ENCODE measurements at regions not wholly inside any gene's neighbourhood (a gene's known extent, or its start where the extent isn't known, plus 50 kb on each side); places are given as distances from the start of the nearest gene placed in this dataset.

GRCh38 chr11:107276077-107276476, 181.5 kb downstream of the CWF19L2 start:
- Histone ChIP-seq H3K27ac (no peak overlapping the region), H3K27me3 (no peaks in the 10 kb centered on the region), H3K36me3 (no peaks in the 10 kb centered on the region), H3K9me3 (peaks cover 0 to 10% (median 3%) of the 10 kb centered on the region in 4 donors), H3K4me1 (no peaks in the 10 kb centered on the region), H3K4me3 (no peak overlapping the region)
- DNase-seq, result peak in 1 of 2 donors; percentile 25
- intact Hi-C loops (cut with DNase I; ENCODE audit: low total_unique reads), result no loop called here
- no peak for TF ChIP-seq POLR2AphosphoS5 (IDR thresholded peaks at IDR 0.05)
- no peak for TF ChIP-seq CTCF (IDR thresholded peaks at IDR 0.05)
- no peak for TF ChIP-seq POLR2A (IDR thresholded peaks at IDR 0.05)
- WGBS, 5 donors, result 73 to 93% (median 86%) methylated on average over 2 of the region's 2 CpGs

GRCh38 chr11:107275632-107276031, 182.0 kb downstream of the CWF19L2 start:
- Histone ChIP-seq H3K36me3 (no peaks in the 10 kb centered on the region), H3K27me3 (no peaks in the 10 kb centered on the region), H3K4me1 (no peaks in the 10 kb centered on the region), H3K9me3 (peaks cover 0 to 10% (median 3%) of the 10 kb centered on the region in 4 donors), H3K4me3 (no peak overlapping the region), H3K27ac (no peak overlapping the region)
- DNase-seq, result no peak
- 57 to 87% (median 80%) methylated on average over 1 of the region's 1 CpG for WGBS, 5 donors
- no peak for TF ChIP-seq POLR2AphosphoS5 (IDR thresholded peaks at IDR 0.05)
- no peak for TF ChIP-seq CTCF (IDR thresholded peaks at IDR 0.05)
- TF ChIP-seq EP300 (IDR thresholded peaks at IDR 0.05), result no peak
- no peak for TF ChIP-seq POLR2A (IDR thresholded peaks at IDR 0.05)
- intact Hi-C loops (cut with DNase I; ENCODE audit: low total_unique reads), result no loop called here

DNA sequence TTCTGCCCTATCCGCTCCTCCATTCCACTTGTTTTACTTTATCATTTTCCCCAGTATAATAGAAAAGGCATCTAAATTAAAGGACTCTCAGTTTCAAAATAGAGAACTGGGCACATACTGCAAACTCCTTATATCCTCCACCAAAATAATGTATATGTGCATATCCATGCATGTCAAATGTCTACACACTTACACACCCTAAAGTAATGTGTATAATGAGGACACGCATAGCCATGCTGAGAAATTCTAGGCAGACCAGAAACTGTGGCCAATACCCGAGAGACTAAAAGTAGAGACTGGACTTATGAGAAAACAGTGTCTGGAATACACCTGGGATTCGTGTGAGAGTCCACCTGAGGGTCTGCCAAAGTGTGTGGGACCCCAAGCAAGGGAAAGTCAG, 183.5 kb downstream of the CWF19L2 start:
- Histone ChIP-seq H3K27me3 (no peaks in the 10 kb centered on the region), H3K4me1 (no peaks in the 10 kb centered on the region), H3K36me3 (no peaks in the 10 kb centered on the region), H3K4me3 (no peak overlapping the region), H3K27ac (no peak overlapping the region), H3K9me3 (peaks cover 0 to 4% (median under 1%) of the 10 kb centered on the region in 4 donors)
- no peak for DNase-seq
- WGBS, 5 donors, result 87 to 92% (median 91%) methylated on average over 4 of the region's 4 CpGs
- TF ChIP-seq POLR2A (IDR thresholded peaks at IDR 0.05) (no peak), POLR2AphosphoS5 (IDR thresholded peaks at IDR 0.05) (no peak), EP300 (IDR thresholded peaks at IDR 0.05) (no peak), CTCF (IDR thresholded peaks at IDR 0.05) (no peak)
- intact Hi-C loops (cut with DNase I; ENCODE audit: low total_unique reads), result no loop called here

GRCh38 chr11:107272561-107272960, 185.1 kb downstream of the CWF19L2 start:
- WGBS, 5 donors, result 70 to 83% (median 78%) methylated on average over 5 of the region's 5 CpGs
- no peak for DNase-seq
- no peak overlapping the region for H3K27ac ChIP-seq
- H3K4me3 ChIP-seq, result no peak overlapping the region
- no peaks in the 10 kb centered on the region for H3K9me3 ChIP-seq
- no peaks in the 10 kb centered on the region for H3K27me3 ChIP-seq
- H3K36me3 ChIP-seq, result no peaks in the 10 kb centered on the region
- intact Hi-C loops (cut with DNase I; ENCODE audit: low total_unique reads), result no loop called here
- H3K4me1 ChIP-seq, result no peaks in the 10 kb centered on the region
- TF ChIP-seq POLR2A (IDR thresholded peaks at IDR 0.05) (no peak), POLR2AphosphoS5 (IDR thresholded peaks at IDR 0.05) (no peak), EP300 (IDR thresholded peaks at IDR 0.05) (no peak), CTCF (IDR thresholded peaks at IDR 0.05) (no peak)

Measured in stomach (tissue), 8 donors.